Activated CD8-positive, alpha-beta memory T cell treated with anti-CD3 and anti-CD28 coated beads for 36 hours (primary cell): ENCODE measurements at regions not wholly inside any gene's neighbourhood (a gene's known extent, or its start where the extent isn't known, plus 50 kb on each side); places are given as distances from the start of the nearest gene placed in this dataset.

Experiments
- CTCF ChIA-PET: fragments of 350-600 bp; sonication (Branson Sonifier 250); formaldehyde crosslinking; loops from one replicate; lab custom pipeline; 2021; ENCODE audit warnings: antibody characterized with exemption; lab: Charles Lee
- POLR2A ChIA-PET: fragments of 350-600 bp; sonication (Branson Sonifier 250); formaldehyde crosslinking; loops from one replicate; lab custom pipeline; 2021; ENCODE audit warnings: antibody characterized with exemption; lab: Charles Lee

GRCh38 chr2:136045344-136045743, 59.9 kb upstream of the DARS1 start:
- ChIA-PET POLR2A (no interaction called here), CTCF (no interaction called here)
